Activated CD8-positive, alpha-beta T cell treated with anti-CD3 and anti-CD28 coated beads for 36 hours (primary cell): ENCODE measurements at regions not wholly inside any gene's neighbourhood (a gene's known extent, or its start where the extent isn't known, plus 50 kb on each side); places are given as distances from the start of the nearest gene placed in this dataset.

Source experiments
- ATAC-seq: fragments of 200-7000 bp; cut with Tn5 transposase; one replicate; pipeline ENCODE4 v1.10.0; 2021; ENCODE audit warnings: mild to moderate bottlenecking, moderate library complexity
- CTCF ChIA-PET: fragments of 350-600 bp; sonication (Branson Sonifier 250); formaldehyde crosslinking; loops from one replicate; lab custom pipeline; 2021; ENCODE audit warnings: antibody characterized with exemption; lab: Charles Lee
- POLR2A ChIA-PET: fragments of 350-600 bp; sonication (Branson Sonifier 250); formaldehyde crosslinking; loops from one replicate; lab custom pipeline; 2021; ENCODE audit warnings: antibody characterized with exemption; lab: Charles Lee
- DNase-seq: peaks from one replicate; pipeline ENCODE4 v3.0.0-alpha.2; 2020
- H3K27ac Mint-ChIP-seq: one replicate; pipeline ENCODE4 v1.8.0; 2021; ENCODE audit warnings: mild to moderate bottlenecking, mixed read lengths
- H3K27me3 Mint-ChIP-seq: one replicate; pipeline ENCODE4 v1.8.0; 2021; ENCODE audit warnings: mixed read lengths
- H3K36me3 Mint-ChIP-seq: one replicate; pipeline ENCODE4 v1.8.0; 2021; ENCODE audit warnings: low read depth, mixed read lengths
- H3K4me1 Mint-ChIP-seq: one replicate; pipeline ENCODE4 v1.8.0; 2021; ENCODE audit warnings: low read depth, mixed read lengths
- H3K4me3 Mint-ChIP-seq: one replicate; pipeline ENCODE4 v1.8.0; 2021; ENCODE audit warnings: mild to moderate bottlenecking, moderate library complexity, mixed read lengths
- H3K9me3 Mint-ChIP-seq: one replicate; pipeline ENCODE4 v1.8.0; 2021; ENCODE audit warnings: mixed read lengths
- CTCF ChIP-seq: fragments of 200-600 bp; IDR thresholded peaks from one replicate; pipeline ENCODE4 v1.8.0; 2022; ENCODE audit warnings: antibody characterized with exemption, mild to moderate bottlenecking
- intact Hi-C: fragments of 100-400 bp; cut with micrococcal nuclease; formaldehyde crosslinking; loops from one replicate; pipeline ENCODE4 v1.10.0; 2022

GRCh38 chr13:22589880-22590279 lies 590.9 kb upstream of the SGCG start:
- intact Hi-C loops = no loop called here
- ATAC-seq (no peak), DNase-seq (no peak)
- Mint-ChIP-seq H3K27ac (no peak overlapping the region), H3K4me1 (no peaks in the 10 kb centered on the region), H3K9me3 (peaks cover 5% of the 10 kb centered on the region), H3K36me3 (no peaks in the 10 kb centered on the region), H3K4me3 (no peak overlapping the region), H3K27me3 (no peaks in the 10 kb centered on the region)
- ChIA-PET POLR2A (no interaction called here), CTCF (no interaction called here)
- TF ChIP-seq CTCF = no peak

- no peaks in the 10 kb centered on the region for H3K36me3 Mint-ChIP-seq
- TF ChIP-seq CTCF = no peak
- ChIA-PET POLR2A (no interaction called here), CTCF (no interaction called here)
- H3K4me1 Mint-ChIP-seq = no peaks in the 10 kb centered on the region
- intact Hi-C loops = no loop called here
- H3K27ac Mint-ChIP-seq = no peak overlapping the region
- H3K27me3 Mint-ChIP-seq = no peaks in the 10 kb centered on the region
- no peak for ATAC-seq
- H3K4me3 Mint-ChIP-seq = no peak overlapping the region
- H3K9me3 Mint-ChIP-seq = no peaks in the 10 kb centered on the region
- DNase-seq = no peak
These were observed 588.3 kb upstream of the SGCG start for GRCh38 chr13:22592515-22592914.

DNA sequence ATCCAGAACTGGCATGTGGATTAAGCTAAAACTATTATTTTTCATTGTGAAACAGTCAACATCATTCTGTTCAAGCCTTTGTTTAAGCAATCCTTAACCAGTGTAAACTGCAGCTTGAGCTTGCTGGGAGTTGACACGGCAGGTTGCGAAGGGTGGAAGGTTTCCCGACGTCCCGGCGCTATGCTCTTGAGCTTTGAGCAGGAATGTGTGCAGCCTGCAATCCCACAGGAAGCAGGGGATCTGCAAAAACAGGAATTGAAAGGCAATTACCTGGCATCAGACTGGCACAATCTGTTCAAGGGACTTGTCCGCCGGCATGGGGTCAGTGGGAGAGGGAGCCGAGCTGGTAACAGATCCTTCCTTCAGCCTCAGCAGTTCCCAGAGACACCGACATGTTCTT lies 586.7 kb upstream of the SGCG start:
- no peak for ATAC-seq
- H3K27me3 Mint-ChIP-seq = no peaks in the 10 kb centered on the region

GRCh38 chr13:22596171-22596863 lies 584.5 kb upstream of the SGCG start:
- POLR2A ChIA-PET = no interaction called here
- CTCF ChIA-PET = no interaction called here
- Mint-ChIP-seq H3K9me3 (peaks cover 1% of the 10 kb centered on the region), H3K27ac (no peak overlapping the region), H3K4me1 (no peaks in the 10 kb centered on the region), H3K36me3 (no peaks in the 10 kb centered on the region), H3K4me3 (no peak overlapping the region), H3K27me3 (peaks cover 1% of the 10 kb centered on the region)
- TF ChIP-seq CTCF = no peak
- DNase-seq = no peak
- ATAC-seq = no peak
- intact Hi-C loops = no loop called here

More for the DNA sequence above, 586.7 kb upstream of the SGCG start:
- no peak for TF ChIP-seq CTCF
- no peak for DNase-seq
- H3K9me3 Mint-ChIP-seq = no peaks in the 10 kb centered on the region
- H3K4me3 Mint-ChIP-seq = no peak overlapping the region
- ChIA-PET POLR2A (no interaction called here), CTCF (no interaction called here)
- no peak overlapping the region for H3K27ac Mint-ChIP-seq
- no peaks in the 10 kb centered on the region for H3K36me3 Mint-ChIP-seq
- H3K4me1 Mint-ChIP-seq = no peaks in the 10 kb centered on the region
- intact Hi-C loops = no loop called here

DNA sequence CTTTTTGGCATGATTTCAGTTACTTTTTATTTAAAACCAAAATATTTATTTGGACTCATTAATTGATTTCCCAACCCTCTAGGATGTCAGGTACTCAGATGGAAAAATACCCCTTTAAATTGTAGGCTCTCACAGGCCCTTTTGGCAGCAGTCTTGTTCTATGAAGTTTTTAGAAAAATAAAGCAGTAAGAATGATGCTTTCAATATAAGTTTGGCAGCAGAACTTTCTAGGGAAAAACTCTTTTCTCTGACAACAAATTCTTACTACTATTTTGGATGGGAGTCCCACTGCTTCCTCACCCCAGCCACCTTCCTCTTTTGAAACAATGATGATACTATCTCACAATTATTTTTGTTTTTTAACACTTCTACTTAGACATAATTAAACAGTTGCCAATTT lies 581.6 kb upstream of the SGCG start:
- no peaks in the 10 kb centered on the region for H3K4me1 Mint-ChIP-seq
- POLR2A ChIA-PET = no interaction called here
- TF ChIP-seq CTCF = no peak

More for the DNA sequence above, 581.6 kb upstream of the SGCG start:
- Mint-ChIP-seq H3K27ac (no peak overlapping the region), H3K9me3 (peaks cover 3% of the 10 kb centered on the region), H3K36me3 (no peaks in the 10 kb centered on the region), H3K4me3 (no peak overlapping the region), H3K27me3 (peaks cover 1% of the 10 kb centered on the region)
- intact Hi-C loops = no loop called here
- no peak for DNase-seq
- no peak for ATAC-seq
- CTCF ChIA-PET = no interaction called here
